MM.1S (cell line): ENCODE measurements at regions not wholly inside any gene's neighbourhood (a gene's known extent, or its start where the extent isn't known, plus 50 kb on each side); places are given as distances from the start of the nearest gene placed in this dataset.

Experiments
- DNase-seq: peaks from one replicate; pipeline ENCODE4 v3.0.0-alpha.2; 2015
- H2AFZ ChIP-seq: fragments of 300-600 bp; sonication (generic); 2 replicates; pipeline ENCODE4 v1.6.0; 2016; ENCODE audit warnings: antibody characterized with exemption, low read length
- H3F3A ChIP-seq: fragments of 300-600 bp; sonication (generic); 2 replicates; pipeline ENCODE4 v1.6.1; 2016; ENCODE audit warnings: mild to moderate bottlenecking, antibody characterized with exemption, low read length, moderate library complexity, mixed read lengths; ENCODE audit not compliant: insufficient read depth
- H3K27ac ChIP-seq: fragments of 300-600 bp; sonication (generic); 2 replicates; pipeline ENCODE4 v1.5.1; 2016; ENCODE audit warnings: mild to moderate bottlenecking, low read length
- H3K27me3 ChIP-seq: fragments of 300-600 bp; sonication (generic); replicated peaks from 2 replicates; pipeline ENCODE4 v1.6.0; 2016; ENCODE audit warnings: low read length; ENCODE audit not compliant: insufficient read depth
- H3K36me3 ChIP-seq: fragments of 300-600 bp; sonication (generic); replicated peaks from 2 replicates; pipeline ENCODE4 v1.6.1; 2016; ENCODE audit warnings: mild to moderate bottlenecking, low read length, mixed read lengths; ENCODE audit not compliant: insufficient read depth
- H3K4me1 ChIP-seq: fragments of 300-600 bp; sonication (generic); 2 replicates; pipeline ENCODE4 v1.6.1; 2016; ENCODE audit warnings: low read length, mixed read lengths
- H3K4me2 ChIP-seq: fragments of 300-600 bp; sonication (generic); 2 replicates; pipeline ENCODE4 v1.6.0; 2016; ENCODE audit warnings: low read depth, low read length
- H3K4me3 ChIP-seq: fragments of 300-600 bp; sonication (generic); 2 replicates; pipeline ENCODE4 v1.5.1; 2016; ENCODE audit warnings: low read length, mixed read lengths
- H3K79me2 ChIP-seq: fragments of 300-600 bp; sonication (generic); 2 replicates; pipeline ENCODE4 v1.6.1; 2016; ENCODE audit warnings: mixed run types, low read length, mixed read lengths
- H3K9ac ChIP-seq: fragments of 300-600 bp; sonication (generic); 2 replicates; pipeline ENCODE4 v1.6.1; 2016; ENCODE audit warnings: low read length, mixed read lengths
- H3K9me2 ChIP-seq: fragments of 300-600 bp; sonication (generic); replicated peaks from 2 replicates; pipeline ENCODE4 v1.6.1; 2016; ENCODE audit warnings: mild to moderate bottlenecking, low read length, mixed read lengths; ENCODE audit not compliant: insufficient read depth
- H3K9me3 ChIP-seq: fragments of 300-600 bp; sonication (generic); replicated peaks from 2 replicates; pipeline ENCODE4 v1.6.1; 2016; ENCODE audit warnings: mild to moderate bottlenecking, low read length, mixed read lengths; ENCODE audit not compliant: insufficient read depth
- H4K20me1 ChIP-seq: fragments of 300-600 bp; sonication (generic); 2 replicates; pipeline ENCODE4 v1.6.1; 2016; ENCODE audit warnings: mild to moderate bottlenecking, low read length, moderate library complexity, mixed read lengths; ENCODE audit not compliant: insufficient read depth
- CTCF ChIP-seq: fragments of 300-600 bp; sonication (generic); IDR thresholded peaks from 2 replicates; pipeline ENCODE4 v1.5.1; 2016; ENCODE audit warnings: antibody characterized with exemption, low read length, mixed read lengths
- EZH2 ChIP-seq: fragments of 300-600 bp; sonication (generic); optimal IDR thresholded peaks from 2 replicates; pipeline ENCODE3; 2017; ENCODE audit warnings: low read depth, mild to moderate bottlenecking, antibody characterized with exemption, low read length, mixed read lengths
- EZH2phosphoT487 ChIP-seq: fragments of 300-600 bp; sonication (generic); IDR thresholded peaks from 2 replicates; pipeline ENCODE4 v1.6.1; 2018; ENCODE audit warnings: antibody characterized with exemption, low read length

GRCh38 chr2:226677080-226677479 is 122.5 kb downstream of the IRS1 start:
- H3F3A ChIP-seq = no peaks in the 10 kb centered on the region
- no peaks in the 10 kb centered on the region for H3K79me2 ChIP-seq
- no peaks in the 10 kb centered on the region for H3K36me3 ChIP-seq
- no peaks in the 10 kb centered on the region for H3K9me3 ChIP-seq
- H3K27ac ChIP-seq = no peak overlapping the region
- no peak overlapping the region for H3K9ac ChIP-seq
- no peak overlapping the region for H2AFZ ChIP-seq
- H3K4me2 ChIP-seq = no peak overlapping the region
- H4K20me1 ChIP-seq = no peaks in the 10 kb centered on the region
- H3K27me3 ChIP-seq = no peaks in the 10 kb centered on the region
- TF ChIP-seq EZH2 (no peak), EZH2phosphoT487 (no peak), CTCF (no peak)
- H3K4me3 ChIP-seq = no peak overlapping the region
- DNase-seq = no peak
- no peaks in the 10 kb centered on the region for H3K9me2 ChIP-seq
- no peaks in the 10 kb centered on the region for H3K4me1 ChIP-seq

- no peak overlapping the region for H3K27ac ChIP-seq
- H3K4me3 ChIP-seq = no peak overlapping the region
- H3K9me2 ChIP-seq = no peaks in the 10 kb centered on the region
- H4K20me1 ChIP-seq = no peaks in the 10 kb centered on the region
- no peak overlapping the region for H3K4me2 ChIP-seq
- H3K36me3 ChIP-seq = no peaks in the 10 kb centered on the region
- no peaks in the 10 kb centered on the region for H3K4me1 ChIP-seq
- H3F3A ChIP-seq = no peaks in the 10 kb centered on the region
- no peak overlapping the region for H2AFZ ChIP-seq
- no peak for DNase-seq
- no peaks in the 10 kb centered on the region for H3K27me3 ChIP-seq
- no peaks in the 10 kb centered on the region for H3K9me3 ChIP-seq
- H3K79me2 ChIP-seq = no peaks in the 10 kb centered on the region
- H3K9ac ChIP-seq = no peak overlapping the region
- TF ChIP-seq EZH2 (no peak), EZH2phosphoT487 (no peak), CTCF (no peak)
These were observed 123.0 kb downstream of the IRS1 start for GRCh38 chr2:226676618-226677017.

- H3K36me3 ChIP-seq = no peaks in the 10 kb centered on the region
- no peak overlapping the region for H3K4me3 ChIP-seq
- H2AFZ ChIP-seq = no peak overlapping the region
- H3F3A ChIP-seq = no peaks in the 10 kb centered on the region
- no peak overlapping the region for H3K27ac ChIP-seq
- no peaks in the 10 kb centered on the region for H4K20me1 ChIP-seq
- no peaks in the 10 kb centered on the region for H3K27me3 ChIP-seq
- TF ChIP-seq EZH2 (no peak), EZH2phosphoT487 (no peak), CTCF (no peak)
- H3K9me2 ChIP-seq = no peaks in the 10 kb centered on the region
- H3K4me2 ChIP-seq = no peak overlapping the region
- H3K79me2 ChIP-seq = no peaks in the 10 kb centered on the region
- H3K9me3 ChIP-seq = no peaks in the 10 kb centered on the region
- peaks cover 4% of the 10 kb centered on the region; the same call in 1 of the 2 replicates for H3K4me1 ChIP-seq
- no peak for DNase-seq
- H3K9ac ChIP-seq = no peak overlapping the region
These were observed 125.5 kb downstream of the IRS1 start for GRCh38 chr2:226674123-226674522.
